Nephron progenitor cell (in vitro differentiated cells): ENCODE measurements at regions not wholly inside any gene's neighbourhood (a gene's known extent, or its start where the extent isn't known, plus 50 kb on each side); places are given as distances from the start of the nearest gene placed in this dataset.

Source experiments
- DNase-seq: peaks from one replicate; pipeline ENCODE4 v3.0.0; 2021
- H3K27ac Mint-ChIP-seq: 2 replicates; pipeline ENCODE4 v1.8.0; 2021; ENCODE audit warnings: mild to moderate bottlenecking, moderate library complexity, mixed read lengths
- H3K27me3 Mint-ChIP-seq: 2 replicates; pipeline ENCODE4 v1.8.0; 2021; ENCODE audit warnings: mild to moderate bottlenecking, low read depth, mixed read lengths; ENCODE audit not compliant: poor library complexity
- H3K36me3 Mint-ChIP-seq: 2 replicates; pipeline ENCODE4 v1.8.0; 2021; ENCODE audit warnings: low read depth, mixed read lengths
- H3K4me1 Mint-ChIP-seq: 2 replicates; pipeline ENCODE4 v1.8.0; 2021; ENCODE audit warnings: mixed read lengths
- H3K4me3 Mint-ChIP-seq: 2 replicates; pipeline ENCODE4 v1.8.0; 2021; ENCODE audit warnings: mild to moderate bottlenecking, moderate library complexity, mixed read lengths
- H3K9me3 Mint-ChIP-seq: 2 replicates; pipeline ENCODE4 v1.8.0; 2021; ENCODE audit warnings: mild to moderate bottlenecking, moderate library complexity, mixed read lengths
- CTCF ChIP-seq: fragments of 200-600 bp; sonication (generic); IDR thresholded peaks from 2 replicates; pipeline ENCODE4 v1.5.0; 2021; ENCODE audit warnings: antibody characterized with exemption

- Mint-ChIP-seq H3K36me3 (no peaks in the 10 kb centered on the region), H3K9me3 (peaks cover 22% of the 10 kb centered on the region), H3K4me3 (no peak overlapping the region), H3K27me3 (peaks cover 23% of the 10 kb centered on the region), H3K27ac (no peak overlapping the region), H3K4me1 (no peaks in the 10 kb centered on the region)
- no peak for TF ChIP-seq CTCF
- DNase-seq = no peak
Observed at GRCh38 chr6:149194820-149195558, 122.5 kb upstream of the TAB2 start.

- Mint-ChIP-seq H3K4me1 (peaks cover 2% of the 10 kb centered on the region), H3K4me3 (no peak overlapping the region), H3K36me3 (no peaks in the 10 kb centered on the region), H3K9me3 (peaks cover 23% of the 10 kb centered on the region), H3K27me3 (peaks cover 28% of the 10 kb centered on the region), H3K27ac (no peak overlapping the region)
- TF ChIP-seq CTCF = no peak
- DNase-seq = no peak
Observed at GRCh38 chr6:149196091-149196490, 121.4 kb upstream of the TAB2 start.

- Mint-ChIP-seq H3K36me3 (no peaks in the 10 kb centered on the region), H3K27me3 (peaks cover 25% of the 10 kb centered on the region), H3K4me1 (peaks cover 10% of the 10 kb centered on the region), H3K27ac (no peak overlapping the region), H3K9me3 (peaks cover 23% of the 10 kb centered on the region), H3K4me3 (no peak overlapping the region)
- no peak for TF ChIP-seq CTCF
- DNase-seq = no peak
Observed at GRCh38 chr6:149197482-149197881, 120.0 kb upstream of the TAB2 start.

GRCh38 chr6:149198265-149198664, 119.2 kb upstream of the TAB2 start:
- peaks cover 17% of the 10 kb centered on the region for H3K27me3 Mint-ChIP-seq
- H3K9me3 Mint-ChIP-seq = peaks cover 23% of the 10 kb centered on the region
- no peak overlapping the region for H3K4me3 Mint-ChIP-seq
- peaks cover 18% of the 10 kb centered on the region for H3K4me1 Mint-ChIP-seq
- H3K27ac Mint-ChIP-seq = no peak overlapping the region
- no peak for TF ChIP-seq CTCF
- no peak for DNase-seq
- H3K36me3 Mint-ChIP-seq = no peaks in the 10 kb centered on the region

GRCh38 chr6:149200282-149200945, 117.1 kb upstream of the TAB2 start:
- peaks cover 20% of the 10 kb centered on the region for H3K4me1 Mint-ChIP-seq
- H3K27ac Mint-ChIP-seq = no peak overlapping the region
- H3K27me3 Mint-ChIP-seq = peaks cover 16% of the 10 kb centered on the region
- no peak overlapping the region for H3K4me3 Mint-ChIP-seq
- no peak for DNase-seq
- no peaks in the 10 kb centered on the region for H3K36me3 Mint-ChIP-seq
- H3K9me3 Mint-ChIP-seq = peaks cover 23% of the 10 kb centered on the region
- TF ChIP-seq CTCF = no peak
